DMS 273 (cell line): ENCODE measurements at regions not wholly inside any gene's neighbourhood (a gene's known extent, or its start where the extent isn't known, plus 50 kb on each side); places are given as distances from the start of the nearest gene placed in this dataset.
"Not testable (repeated sequence)": the region's sequence is repeated elsewhere in the genome, so short reads cannot be mapped to it uniquely, and the experiment has no call there.

Experiments used
- DNase-seq: peaks from one replicate; lab custom pipeline; 2025; ENCODE audit not compliant: unreplicated experiment; lab: John Stamatoyannopoulos, UW

GRCh38 chr10:14429043-14429700 is 98.4 kb upstream of the FRMD4A start:
- DNase-seq: no peak

GRCh38 chr10:14425034-14425433 is 94.3 kb upstream of the FRMD4A start:
- no peak for DNase-seq

GRCh38 chr10:14423111-14423744 is 92.5 kb upstream of the FRMD4A start:
- no peak for DNase-seq

DNA sequence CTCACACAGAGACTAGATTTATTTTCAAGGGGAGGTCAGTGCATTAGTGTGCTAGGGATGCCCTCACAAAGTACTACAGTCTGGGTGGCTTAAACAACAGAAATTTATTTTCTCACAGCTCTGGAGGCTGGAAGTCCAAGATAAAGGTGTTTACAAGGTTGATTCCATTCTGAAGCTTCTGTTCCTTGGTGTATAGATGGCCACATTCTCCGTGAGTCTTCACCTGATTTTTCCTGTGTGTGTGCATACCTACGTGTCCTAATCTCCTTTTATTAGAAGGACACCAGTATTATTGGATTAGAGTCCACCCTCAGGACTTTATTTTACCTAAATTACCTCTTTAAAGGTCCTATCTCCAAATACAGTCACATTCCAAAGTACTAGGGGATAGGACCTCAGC is 91.7 kb upstream of the FRMD4A start:
- no peak for DNase-seq

DNA sequence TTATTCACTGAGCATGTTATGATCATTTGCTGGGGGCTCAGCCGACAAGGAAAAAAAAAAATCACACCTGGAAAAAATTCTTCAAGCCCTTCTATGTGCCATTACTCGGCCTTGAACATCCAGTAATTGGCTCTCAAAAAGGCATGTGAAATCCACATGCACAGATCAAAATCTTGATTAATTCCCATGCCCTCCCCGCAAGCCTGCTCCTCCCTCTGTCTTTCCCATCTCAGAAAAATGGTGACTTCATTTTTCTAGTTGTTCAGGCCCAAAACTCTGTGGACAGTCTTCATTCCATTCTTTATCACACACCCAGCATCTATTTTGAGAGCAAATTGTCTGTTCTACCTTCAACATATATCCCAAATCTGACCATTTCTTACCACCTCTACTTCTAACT is 91.2 kb upstream of the FRMD4A start:
- no peak for DNase-seq

DNA sequence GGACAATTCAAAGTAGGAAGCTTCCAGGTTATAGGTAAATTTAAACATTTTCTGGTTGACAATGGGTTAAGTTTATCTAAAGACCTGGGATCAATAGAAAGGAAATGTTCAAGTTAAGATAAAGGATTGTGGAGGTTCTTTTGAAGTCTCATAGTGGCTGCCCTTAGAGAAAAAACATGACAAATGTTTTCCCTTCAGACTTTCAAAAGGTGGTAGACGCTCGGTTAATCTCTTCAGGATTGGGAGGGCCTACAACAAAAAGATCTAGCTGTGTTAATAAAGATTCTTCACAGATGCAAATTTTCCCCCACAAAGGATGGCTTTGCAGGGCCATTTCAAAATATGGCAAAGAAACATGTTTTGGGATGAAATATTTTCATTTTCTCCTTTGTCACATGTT is 86.6 kb upstream of the FRMD4A start:
- DNase-seq: not testable (repeated sequence)

DNA sequence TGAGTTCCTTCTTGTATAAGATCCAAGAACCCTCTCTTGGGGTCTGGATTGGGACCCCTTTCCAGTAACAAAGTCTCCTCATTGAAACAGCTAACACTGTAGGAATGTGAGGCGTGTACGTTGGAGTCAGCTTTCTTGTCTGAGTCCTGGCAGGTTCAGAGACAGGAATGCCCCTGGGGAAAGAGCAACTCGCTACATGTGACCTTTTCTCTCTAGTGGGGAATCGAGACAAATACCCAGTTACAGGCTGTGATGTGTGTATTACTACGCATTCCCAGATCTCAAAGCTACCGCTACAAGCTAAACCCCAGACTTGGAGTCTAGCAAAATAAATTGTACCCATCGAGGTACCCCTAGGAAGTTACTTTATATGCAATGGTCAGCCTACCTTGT is 85.6 kb upstream of the FRMD4A start:
- no peak for DNase-seq

- no peak for DNase-seq
Measured at GRCh38 chr10:14415676-14416307, 85.1 kb upstream of the FRMD4A start.

- DNase-seq: peak; percentile 1
Measured at GRCh38 chr10:14414901-14415300, 84.2 kb upstream of the FRMD4A start.

- no peak for DNase-seq
Measured at GRCh38 chr10:14413523-14413922, 82.8 kb upstream of the FRMD4A start.

DNA sequence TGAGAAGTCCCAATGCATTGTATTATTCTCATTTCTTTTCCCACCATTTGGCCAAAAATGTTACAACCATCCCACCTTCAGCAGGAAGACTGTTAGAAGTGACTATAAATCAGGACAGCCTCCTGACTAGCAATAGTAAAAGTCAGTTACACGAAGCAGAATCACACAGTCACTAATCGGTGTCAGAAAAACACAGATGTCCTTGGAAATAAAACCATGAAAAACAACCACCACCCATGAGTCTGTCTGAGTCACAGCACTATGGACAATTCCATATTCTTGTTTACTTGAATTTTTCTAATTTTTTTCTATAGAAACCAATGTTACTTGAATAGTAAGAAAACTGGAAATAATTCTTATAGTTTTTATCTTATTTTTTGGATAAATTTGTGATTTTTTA is 81.9 kb upstream of the FRMD4A start:
- no peak for DNase-seq

GRCh38 chr10:14409856-14410458 is 79.2 kb upstream of the FRMD4A start:
- peak; percentile 15 for DNase-seq

DNA sequence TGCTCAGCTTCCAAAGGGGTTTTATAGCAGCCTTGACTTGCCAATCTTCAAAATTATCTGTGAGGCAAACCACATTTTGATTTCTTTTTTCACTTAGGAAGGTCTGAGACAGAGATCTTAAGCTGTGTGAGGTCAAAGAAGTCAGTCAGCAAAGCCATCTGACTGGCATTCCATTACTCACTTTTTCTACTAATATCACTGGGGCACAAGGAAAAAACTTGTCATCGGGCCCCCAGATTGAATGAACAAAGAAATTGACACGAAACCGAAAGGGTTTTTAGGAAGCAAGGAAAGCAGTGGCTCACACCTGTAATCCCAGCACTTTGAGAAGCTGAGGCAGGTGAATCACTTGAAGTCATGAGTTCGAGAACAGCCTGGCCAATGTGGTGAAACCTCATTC is 78.5 kb upstream of the FRMD4A start:
- no peak for DNase-seq

GRCh38 chr10:14408139-14408538 is 77.4 kb upstream of the FRMD4A start:
- DNase-seq: no peak

- DNase-seq: no peak
Measured at GRCh38 chr10:14407567-14407966, 76.8 kb upstream of the FRMD4A start.

GRCh38 chr10:14405076-14406065 is 74.6 kb upstream of the FRMD4A start:
- no peak for DNase-seq

- DNase-seq: no peak
Measured at GRCh38 chr10:14403881-14404623, 73.3 kb upstream of the FRMD4A start.

- no peak for DNase-seq
Measured at GRCh38 chr10:14403359-14403758, 72.6 kb upstream of the FRMD4A start.

GRCh38 chr10:14399641-14400040 is 68.9 kb upstream of the FRMD4A start:
- DNase-seq: no peak

DNA sequence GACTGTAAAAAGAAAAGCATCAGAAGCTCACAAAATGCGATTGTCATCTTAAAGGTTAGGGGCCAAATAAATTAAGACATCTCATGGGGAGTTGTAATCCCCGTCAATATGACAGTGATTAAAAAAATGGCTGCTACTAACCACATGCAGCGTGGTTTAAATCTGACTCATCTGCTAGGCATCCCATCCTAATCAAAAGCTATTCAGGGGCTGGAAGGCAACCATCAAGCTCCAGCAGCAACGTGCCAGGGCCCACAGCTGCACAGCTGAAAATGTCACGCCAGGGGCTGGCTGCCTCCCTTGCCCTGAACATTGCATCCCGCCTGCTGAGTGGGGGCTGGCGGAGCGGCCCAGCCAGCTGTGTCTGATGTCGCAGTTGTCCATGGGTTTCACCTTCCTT is 66.3 kb upstream of the FRMD4A start:
- peak; percentile 2 for DNase-seq
